SK-N-SH treated with all-trans-retinoic acid at 6 μM for 48 hours (cell line): ENCODE measurements at regions not wholly inside any gene's neighbourhood (a gene's known extent, or its start where the extent isn't known, plus 50 kb on each side); places are given as distances from the start of the nearest gene placed in this dataset.

ENCODE experiments used
- PPARA ChIP-seq: fragments of 250-450 bp; sonication (Bioruptor Pico); IDR thresholded peaks from 2 replicates; pipeline ENCODE4 v1.5.0; 2020; ENCODE audit warnings: mild to moderate bottlenecking, borderline replicate concordance
- ZNF8 ChIP-seq: fragments of 450-650 bp; formaldehyde crosslinking; IDR thresholded peaks from 2 replicates; pipeline ENCODE4 v1.5.0; 2020; ENCODE audit warnings: mild to moderate bottlenecking, moderate library complexity
- TF ChIP-seq, protein P1 (sequence below): fragments of 250-450 bp; sonication (Bioruptor Pico); IDR thresholded peaks from 2 replicates; pipeline ENCODE4 v1.8.0; 2020; ENCODE audit warnings: mild to moderate bottlenecking, moderate library complexity, borderline replicate concordance

DNA sequence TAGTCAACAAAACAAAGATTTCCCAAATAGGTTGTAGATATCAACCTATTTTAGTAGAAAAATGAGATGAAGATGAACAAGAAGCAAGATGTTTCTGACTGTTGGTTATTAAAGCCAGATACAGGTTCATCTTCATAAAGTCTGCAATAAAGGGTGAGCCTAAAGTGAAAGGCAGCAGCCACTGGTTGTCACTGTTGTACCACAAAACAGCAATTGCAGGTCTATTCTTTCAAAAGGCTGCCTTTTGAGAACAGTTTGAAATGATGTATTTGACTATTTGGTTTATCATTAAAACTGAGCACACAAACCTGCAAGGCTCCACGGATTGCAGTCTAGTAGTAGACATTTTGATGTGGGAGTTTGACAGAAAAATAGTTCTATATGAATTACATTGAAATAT lies 543.4 kb downstream of the GBE1 start:
- TF ChIP-seq, protein P1, sequence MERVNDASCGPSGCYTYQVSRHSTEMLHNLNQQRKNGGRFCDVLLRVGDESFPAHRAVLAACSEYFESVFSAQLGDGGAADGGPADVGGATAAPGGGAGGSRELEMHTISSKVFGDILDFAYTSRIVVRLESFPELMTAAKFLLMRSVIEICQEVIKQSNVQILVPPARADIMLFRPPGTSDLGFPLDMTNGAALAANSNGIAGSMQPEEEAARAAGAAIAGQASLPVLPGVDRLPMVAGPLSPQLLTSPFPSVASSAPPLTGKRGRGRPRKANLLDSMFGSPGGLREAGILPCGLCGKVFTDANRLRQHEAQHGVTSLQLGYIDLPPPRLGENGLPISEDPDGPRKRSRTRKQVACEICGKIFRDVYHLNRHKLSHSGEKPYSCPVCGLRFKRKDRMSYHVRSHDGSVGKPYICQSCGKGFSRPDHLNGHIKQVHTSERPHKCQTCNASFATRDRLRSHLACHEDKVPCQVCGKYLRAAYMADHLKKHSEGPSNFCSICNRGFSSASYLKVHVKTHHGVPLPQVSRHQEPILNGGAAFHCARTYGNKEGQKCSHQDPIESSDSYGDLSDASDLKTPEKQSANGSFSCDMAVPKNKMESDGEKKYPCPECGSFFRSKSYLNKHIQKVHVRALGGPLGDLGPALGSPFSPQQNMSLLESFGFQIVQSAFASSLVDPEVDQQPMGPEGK (CRISPR knock-in tag): no peak
- TF ChIP-seq ZNF8 (CRISPR knock-in tag) (no peak), PPARA (CRISPR knock-in tag) (no peak)
